GM19193 (cell line): ENCODE measurements at regions not wholly inside any gene's neighbourhood (a gene's known extent, or its start where the extent isn't known, plus 50 kb on each side); places are given as distances from the start of the nearest gene placed in this dataset.

Experiments
- POLR2A ChIP-seq: IDR thresholded peaks from 4 replicates; pipeline ENCODE4 v1.6.1; 2011; ENCODE audit not compliant: insufficient read depth, insufficient read length; ENCODE audit errors: extremely low read depth

DNA sequence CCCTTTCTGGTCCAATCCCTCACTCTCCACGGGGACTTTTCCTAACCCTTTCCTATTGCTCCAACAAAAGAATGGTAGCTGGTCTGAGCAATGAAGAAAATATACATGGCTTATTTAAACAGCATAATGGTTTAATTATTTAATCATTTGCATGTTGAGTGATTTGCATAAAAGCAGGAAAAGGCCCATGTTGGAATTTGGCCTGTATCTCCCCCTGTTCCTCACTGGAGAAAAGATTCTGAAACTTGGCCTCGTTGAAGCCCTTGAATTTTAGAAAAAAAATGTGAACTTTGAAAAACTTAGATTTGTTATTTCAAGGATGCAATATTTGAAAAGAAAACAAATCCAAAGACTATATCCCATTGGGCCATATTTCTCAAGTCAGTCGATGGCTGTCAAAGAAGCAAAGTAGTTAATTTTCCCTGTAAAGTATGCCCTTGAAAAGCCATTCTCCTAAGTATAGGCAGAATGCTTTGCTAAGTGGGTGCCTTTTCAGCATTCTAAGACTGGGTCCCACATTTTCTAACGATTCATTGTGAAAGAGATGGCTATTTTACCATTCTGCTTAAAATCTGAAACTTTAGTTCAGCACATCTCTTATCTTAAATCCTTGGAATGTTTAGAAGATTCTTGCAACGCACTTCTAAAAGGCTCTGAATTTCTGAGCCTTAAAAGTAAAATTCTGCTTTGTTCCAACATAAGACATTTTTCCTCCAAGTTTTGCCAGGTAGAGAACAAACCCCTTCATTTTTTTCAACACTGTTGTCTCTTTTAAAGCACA is 428.8 kb downstream of the ARHGEF28 start:
- TF ChIP-seq POLR2A: no peak

- TF ChIP-seq POLR2A: no peak
Observed at GRCh38 chr5:74054139-74054538, 428.1 kb downstream of the ARHGEF28 start.

DNA sequence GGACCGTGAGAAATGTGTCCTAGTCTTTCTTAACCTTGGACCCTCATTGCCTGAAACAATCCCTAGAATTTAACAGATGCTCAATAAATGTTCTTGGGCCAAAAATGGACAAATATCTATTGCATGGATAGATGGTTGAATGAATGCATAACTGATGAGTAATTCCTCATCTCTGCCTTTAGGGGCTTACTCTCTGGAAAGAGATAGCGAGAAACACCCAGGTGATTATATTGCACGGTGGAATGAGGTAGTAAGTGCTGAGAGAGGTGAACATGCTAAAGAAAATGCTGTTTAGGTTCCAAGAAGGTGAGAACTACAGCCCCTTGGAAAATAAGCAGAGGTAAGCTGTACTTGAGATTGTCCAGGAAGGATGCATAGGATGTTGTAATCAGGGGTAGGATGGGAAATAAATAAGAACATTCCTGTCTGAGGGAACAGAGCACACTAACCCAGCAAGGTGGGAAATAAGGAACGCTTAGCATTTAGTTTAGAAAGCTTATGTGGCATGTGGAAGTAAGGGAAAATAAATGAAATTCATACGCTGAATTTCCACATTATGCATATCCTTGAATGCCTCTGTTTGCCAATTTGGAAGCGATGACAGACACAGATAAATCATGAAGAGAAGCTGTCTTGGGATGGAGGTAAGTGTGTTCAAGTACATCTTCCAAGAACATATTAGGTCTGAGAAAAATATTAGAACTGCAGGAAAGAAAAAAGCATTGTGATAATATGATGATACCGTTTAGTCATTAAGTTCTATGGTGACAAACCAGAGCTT is 426.6 kb downstream of the ARHGEF28 start:
- no peak for TF ChIP-seq POLR2A

GRCh38 chr5:74051076-74051475 is 425.1 kb downstream of the ARHGEF28 start:
- no peak for TF ChIP-seq POLR2A

GRCh38 chr5:74044936-74045335 is 418.9 kb downstream of the ARHGEF28 start:
- no peak for TF ChIP-seq POLR2A

DNA sequence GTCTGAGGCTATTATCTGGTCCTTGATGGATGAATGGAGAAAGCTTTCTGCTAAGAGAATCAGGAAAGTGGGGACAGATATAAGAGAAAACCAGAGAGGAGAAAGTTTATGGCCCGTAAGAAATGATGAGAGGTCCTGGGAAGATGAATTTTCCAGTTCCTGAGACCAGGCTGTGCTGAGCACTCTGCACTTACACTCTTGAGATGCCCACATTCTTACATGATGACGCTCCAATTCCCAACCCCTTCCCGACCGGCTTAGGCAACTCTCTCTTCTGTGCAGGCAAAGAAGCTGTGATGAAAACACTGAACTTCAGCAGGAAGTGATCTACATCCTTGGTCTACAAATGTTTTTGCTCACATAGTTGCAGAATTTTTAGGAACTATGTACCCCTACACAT is 417.0 kb downstream of the ARHGEF28 start:
- no peak for TF ChIP-seq POLR2A

GRCh38 chr5:74042559-74042958 is 416.6 kb downstream of the ARHGEF28 start:
- no peak for TF ChIP-seq POLR2A

DNA sequence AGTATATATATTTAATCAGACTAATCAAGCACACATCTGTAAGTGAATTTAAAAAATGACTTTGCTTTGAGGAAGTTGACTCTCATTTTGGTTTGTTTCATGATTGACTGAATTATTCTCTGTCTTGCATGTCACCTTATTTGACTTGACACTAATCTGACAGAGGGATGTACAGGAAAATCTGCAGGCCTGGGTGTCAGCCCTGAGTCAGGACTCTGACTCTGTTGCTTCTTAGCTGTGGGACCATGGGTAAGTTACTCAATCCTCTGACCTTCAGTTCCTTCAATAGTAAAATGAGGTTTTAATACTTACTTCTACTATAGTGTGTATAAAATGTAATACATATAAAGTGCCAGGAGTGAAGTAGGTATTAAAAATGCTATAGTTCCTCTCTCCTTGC is 415.9 kb downstream of the ARHGEF28 start:
- TF ChIP-seq POLR2A: no peak

DNA sequence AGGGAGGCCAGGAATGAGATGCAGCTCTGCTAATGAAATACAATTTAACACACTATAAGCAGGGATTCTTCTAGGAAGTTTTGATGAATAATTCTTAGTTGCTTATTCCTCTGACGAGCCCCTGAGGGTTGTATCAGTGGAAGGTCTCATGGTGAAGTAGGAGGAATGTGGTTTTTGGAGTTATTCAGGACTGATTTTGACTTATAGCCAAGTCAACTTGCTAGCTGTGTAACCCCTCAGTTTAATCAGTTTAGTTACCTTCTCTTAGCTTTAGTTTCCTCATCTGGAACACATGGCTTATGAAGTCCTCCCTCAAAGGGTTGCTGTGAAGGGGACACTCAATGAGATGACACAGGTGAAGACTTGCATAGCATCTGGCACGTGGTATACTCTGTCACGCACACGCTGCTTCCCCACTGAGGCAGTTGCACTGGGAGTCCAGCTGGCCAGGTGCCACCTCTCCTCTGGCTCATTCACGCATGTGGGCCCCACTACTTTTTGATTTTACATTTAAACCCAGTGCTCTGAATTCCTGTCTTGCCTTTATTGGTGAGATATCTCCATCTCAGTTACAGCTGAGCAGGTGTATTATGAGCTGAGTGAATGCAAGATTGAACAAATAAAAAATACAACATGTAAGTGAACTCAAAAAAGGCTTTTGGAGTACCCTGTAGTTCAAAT is 415.0 kb downstream of the ARHGEF28 start:
- TF ChIP-seq POLR2A: no peak

GRCh38 chr5:74040065-74040551 is 414.1 kb downstream of the ARHGEF28 start:
- TF ChIP-seq POLR2A: no peak

DNA sequence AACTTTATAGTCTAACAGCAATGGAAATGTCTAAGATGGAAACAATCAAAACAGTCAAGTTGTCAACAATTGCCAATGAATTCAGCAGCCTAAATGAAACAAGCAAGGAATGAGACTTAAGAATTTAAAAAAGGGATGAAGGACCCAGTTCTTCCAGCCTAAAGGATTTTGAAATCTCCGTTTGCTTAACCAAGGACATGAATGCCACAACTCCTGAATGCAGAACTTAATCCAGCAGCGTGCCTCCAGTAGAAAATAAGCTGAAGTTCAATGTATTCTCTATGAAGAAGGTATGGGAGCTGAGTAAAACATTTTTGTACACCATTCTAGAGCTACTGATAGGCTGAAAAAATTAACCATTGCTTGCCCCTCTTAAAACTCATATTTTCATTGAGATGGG is 411.3 kb downstream of the ARHGEF28 start:
- TF ChIP-seq POLR2A: no peak

DNA sequence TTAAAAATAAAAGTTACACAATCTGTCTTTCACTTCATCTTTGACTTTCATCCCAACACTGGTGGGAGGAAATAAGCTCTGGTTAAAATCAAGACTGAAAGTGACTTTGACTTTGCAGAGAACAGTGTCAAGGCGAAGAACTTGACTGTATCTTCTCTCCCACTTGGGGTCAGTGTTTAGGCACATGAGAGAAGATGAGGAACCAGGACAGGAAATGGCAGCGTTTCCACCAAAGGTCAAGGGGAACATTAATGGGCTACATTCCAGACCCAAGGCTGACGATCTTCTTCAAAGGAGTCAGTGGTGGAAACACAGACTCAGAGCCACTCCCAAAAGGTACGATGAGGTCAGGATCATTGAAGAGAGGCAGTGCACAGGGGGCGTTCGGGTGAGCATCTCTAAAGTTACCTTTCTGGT is 409.5 kb downstream of the ARHGEF28 start:
- TF ChIP-seq POLR2A: no peak

DNA sequence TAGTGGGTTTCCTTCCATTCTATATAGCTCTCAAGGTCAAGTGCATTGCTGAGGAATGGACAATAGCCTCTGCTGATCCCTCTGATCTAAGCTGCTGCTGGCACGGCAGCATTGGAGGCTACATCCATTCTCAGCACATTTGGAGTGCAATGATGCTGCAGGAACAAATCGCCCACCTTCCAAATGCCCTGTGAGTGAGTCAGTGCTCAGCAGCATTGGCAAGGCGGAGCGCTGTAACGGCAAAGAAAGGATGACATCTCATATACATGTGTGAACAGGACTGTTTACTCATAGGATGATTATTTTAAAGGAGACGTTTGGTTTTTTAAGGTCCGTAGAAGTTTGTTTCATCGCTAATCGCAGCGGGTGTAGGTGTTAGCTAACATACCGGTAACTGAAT is 408.7 kb downstream of the ARHGEF28 start:
- TF ChIP-seq POLR2A: no peak

- no peak for TF ChIP-seq POLR2A
Observed at GRCh38 chr5:74032617-74033016, 406.6 kb downstream of the ARHGEF28 start.

GRCh38 chr5:74031536-74031935 is 405.5 kb downstream of the ARHGEF28 start:
- no peak for TF ChIP-seq POLR2A
